ENCODE measurements at regions not wholly inside any gene's neighbourhood (a gene's known extent, or its start where the extent isn't known, plus 50 kb on each side); places are given as distances from the start of the nearest gene placed in this dataset.

- Mint-ChIP-seq H3K27me3 (no peaks in the 10 kb centered on the region), H3K27ac (no peak overlapping the region), H3K9me3 (ENCODE audit: low read depth) (no peaks in the 10 kb centered on the region), H3K36me3 (no peaks in the 10 kb centered on the region), H3K4me1 (ENCODE audit: low read depth) (no peaks in the 10 kb centered on the region), H3K4me3 (no peak overlapping the region)
Observed at GRCh38 chr5:67297376-67297775, 100.8 kb upstream of the CD180 start.

GRCh38 chr5:67294266-67294938 lies 97.8 kb upstream of the CD180 start:
- H3K9me3 Mint-ChIP-seq (ENCODE audit: low read depth): no peaks in the 10 kb centered on the region
- no peaks in the 10 kb centered on the region for H3K36me3 Mint-ChIP-seq
- no peak overlapping the region for H3K27ac Mint-ChIP-seq
- no peak overlapping the region for H3K4me3 Mint-ChIP-seq
- H3K27me3 Mint-ChIP-seq: no peaks in the 10 kb centered on the region
- no peaks in the 10 kb centered on the region for H3K4me1 Mint-ChIP-seq (ENCODE audit: low read depth)

- Mint-ChIP-seq H3K4me3 (no peak overlapping the region), H3K27me3 (no peaks in the 10 kb centered on the region), H3K36me3 (no peaks in the 10 kb centered on the region), H3K27ac (no peak overlapping the region), H3K4me1 (ENCODE audit: low read depth) (no peaks in the 10 kb centered on the region), H3K9me3 (ENCODE audit: low read depth) (no peaks in the 10 kb centered on the region)
Observed at GRCh38 chr5:67293226-67293625, 96.6 kb upstream of the CD180 start.

- no peaks in the 10 kb centered on the region for H3K4me1 Mint-ChIP-seq (ENCODE audit: low read depth)
- no peaks in the 10 kb centered on the region for H3K9me3 Mint-ChIP-seq (ENCODE audit: low read depth)
- no peak overlapping the region for H3K4me3 Mint-ChIP-seq
- no peaks in the 10 kb centered on the region for H3K36me3 Mint-ChIP-seq
- H3K27ac Mint-ChIP-seq: no peak overlapping the region
- H3K27me3 Mint-ChIP-seq: no peaks in the 10 kb centered on the region
Observed at GRCh38 chr5:67292201-67292940, 95.8 kb upstream of the CD180 start.

GRCh38 chr5:67291671-67292070 lies 95.1 kb upstream of the CD180 start:
- H3K4me3 Mint-ChIP-seq: no peak overlapping the region
- no peaks in the 10 kb centered on the region for H3K36me3 Mint-ChIP-seq
- H3K27ac Mint-ChIP-seq: no peak overlapping the region
- H3K9me3 Mint-ChIP-seq (ENCODE audit: low read depth): no peaks in the 10 kb centered on the region
- no peaks in the 10 kb centered on the region for H3K4me1 Mint-ChIP-seq (ENCODE audit: low read depth)
- H3K27me3 Mint-ChIP-seq: no peaks in the 10 kb centered on the region

GRCh38 chr5:67291066-67291465 lies 94.5 kb upstream of the CD180 start:
- no peaks in the 10 kb centered on the region for H3K27me3 Mint-ChIP-seq
- H3K4me1 Mint-ChIP-seq (ENCODE audit: low read depth): no peaks in the 10 kb centered on the region
- no peaks in the 10 kb centered on the region for H3K9me3 Mint-ChIP-seq (ENCODE audit: low read depth)
- no peak overlapping the region for H3K4me3 Mint-ChIP-seq
- no peak overlapping the region for H3K27ac Mint-ChIP-seq
- H3K36me3 Mint-ChIP-seq: no peaks in the 10 kb centered on the region

GRCh38 chr5:67290655-67291054 lies 94.1 kb upstream of the CD180 start:
- H3K27me3 Mint-ChIP-seq: no peaks in the 10 kb centered on the region
- H3K4me1 Mint-ChIP-seq (ENCODE audit: low read depth): no peaks in the 10 kb centered on the region
- no peaks in the 10 kb centered on the region for H3K36me3 Mint-ChIP-seq
- H3K27ac Mint-ChIP-seq: no peak overlapping the region
- H3K4me3 Mint-ChIP-seq: no peak overlapping the region
- no peaks in the 10 kb centered on the region for H3K9me3 Mint-ChIP-seq (ENCODE audit: low read depth)

GRCh38 chr5:67289763-67290521 lies 93.3 kb upstream of the CD180 start:
- Mint-ChIP-seq H3K9me3 (ENCODE audit: low read depth) (no peaks in the 10 kb centered on the region), H3K27ac (no peak overlapping the region), H3K36me3 (no peaks in the 10 kb centered on the region), H3K27me3 (no peaks in the 10 kb centered on the region), H3K4me1 (ENCODE audit: low read depth) (no peaks in the 10 kb centered on the region), H3K4me3 (no peak overlapping the region)

- no peaks in the 10 kb centered on the region for H3K27me3 Mint-ChIP-seq
- no peaks in the 10 kb centered on the region for H3K9me3 Mint-ChIP-seq (ENCODE audit: low read depth)
- H3K4me3 Mint-ChIP-seq: no peak overlapping the region
- H3K36me3 Mint-ChIP-seq: no peaks in the 10 kb centered on the region
- H3K27ac Mint-ChIP-seq: no peak overlapping the region
- no peaks in the 10 kb centered on the region for H3K4me1 Mint-ChIP-seq (ENCODE audit: low read depth)
Observed at GRCh38 chr5:67287510-67288268, 91.1 kb upstream of the CD180 start.

GRCh38 chr5:67286006-67286405 lies 89.4 kb upstream of the CD180 start:
- Mint-ChIP-seq H3K27me3 (no peaks in the 10 kb centered on the region), H3K27ac (no peak overlapping the region), H3K4me3 (no peak overlapping the region), H3K4me1 (ENCODE audit: low read depth) (no peaks in the 10 kb centered on the region), H3K36me3 (no peaks in the 10 kb centered on the region), H3K9me3 (ENCODE audit: low read depth) (no peaks in the 10 kb centered on the region)

GRCh38 chr5:67283988-67284487 lies 87.4 kb upstream of the CD180 start:
- Mint-ChIP-seq H3K9me3 (ENCODE audit: low read depth) (no peaks in the 10 kb centered on the region), H3K4me1 (ENCODE audit: low read depth) (no peaks in the 10 kb centered on the region), H3K36me3 (no peaks in the 10 kb centered on the region), H3K27me3 (no peaks in the 10 kb centered on the region), H3K27ac (no peak overlapping the region), H3K4me3 (no peak overlapping the region)

GRCh38 chr5:67283275-67283987 lies 86.8 kb upstream of the CD180 start:
- Mint-ChIP-seq H3K4me1 (ENCODE audit: low read depth) (no peaks in the 10 kb centered on the region), H3K4me3 (no peak overlapping the region), H3K27ac (no peak overlapping the region), H3K36me3 (peaks cover 1% of the 10 kb centered on the region), H3K9me3 (ENCODE audit: low read depth) (peaks cover 4% of the 10 kb centered on the region), H3K27me3 (no peaks in the 10 kb centered on the region)

GRCh38 chr5:67281874-67282273 lies 85.3 kb upstream of the CD180 start:
- H3K27me3 Mint-ChIP-seq: no peaks in the 10 kb centered on the region
- H3K27ac Mint-ChIP-seq: no peak overlapping the region
- no peaks in the 10 kb centered on the region for H3K4me1 Mint-ChIP-seq (ENCODE audit: low read depth)
- H3K36me3 Mint-ChIP-seq: peaks cover 7% of the 10 kb centered on the region
- no peak overlapping the region for H3K4me3 Mint-ChIP-seq
- peaks cover 11% of the 10 kb centered on the region for H3K9me3 Mint-ChIP-seq (ENCODE audit: low read depth)

- H3K9me3 Mint-ChIP-seq (ENCODE audit: low read depth): peaks cover 14% of the 10 kb centered on the region
- no peaks in the 10 kb centered on the region for H3K4me1 Mint-ChIP-seq (ENCODE audit: low read depth)
- peaks cover 7% of the 10 kb centered on the region for H3K36me3 Mint-ChIP-seq
- H3K27me3 Mint-ChIP-seq: no peaks in the 10 kb centered on the region
- no peak overlapping the region for H3K4me3 Mint-ChIP-seq
- H3K27ac Mint-ChIP-seq: no peak overlapping the region
Observed at GRCh38 chr5:67273689-67274356, 77.2 kb upstream of the CD180 start.

Data from activated naive CD8-positive, alpha-beta T cell (primary cell).